ENCODE measurements at regions not wholly inside any gene's neighbourhood (a gene's known extent, or its start where the extent isn't known, plus 50 kb on each side); places are given as distances from the start of the nearest gene placed in this dataset.
"Not testable (repeated sequence)": the region's sequence is repeated elsewhere in the genome, so short reads cannot be mapped to it uniquely, and the experiment has no call there.

DNA sequence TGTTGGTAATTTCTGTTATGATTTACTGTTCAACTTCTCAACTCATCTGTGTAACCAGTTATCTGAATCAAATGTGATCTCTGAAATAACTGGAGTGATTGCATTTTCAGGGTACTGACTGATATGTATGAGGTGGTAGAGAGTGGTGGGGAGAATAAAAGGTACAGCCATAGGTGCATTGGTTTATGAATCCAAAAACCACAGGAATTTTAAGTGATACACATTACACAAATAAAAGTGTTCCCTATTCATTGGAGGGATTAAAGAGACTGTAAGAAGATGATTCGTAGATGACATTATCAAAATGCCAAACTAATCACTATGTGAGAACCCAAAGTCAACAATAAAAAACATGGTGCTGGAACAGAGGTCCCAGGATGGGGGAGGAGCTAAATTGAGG is 158.7 kb upstream of the RSPO3 start:
- Histone ChIP-seq H3K27me3 (ENCODE audit: control insufficient read depth, insufficient read depth, low read length) (no peaks in the 10 kb centered on the region), H3K9me3 (ENCODE audit: control insufficient read depth, insufficient read depth, low read length) (no peaks in the 10 kb centered on the region), H3K4me3 (ENCODE audit: low read depth, low read length) (no peak overlapping the region), H3K27ac (ENCODE audit: low read depth, low read length) (no peak overlapping the region)
- ChIA-PET POLR2A (no interaction called here), CTCF (no interaction called here)
- DNase-seq (ENCODE audit: low read depth, low spot score) = no peak
- TF ChIP-seq, protein P1, sequence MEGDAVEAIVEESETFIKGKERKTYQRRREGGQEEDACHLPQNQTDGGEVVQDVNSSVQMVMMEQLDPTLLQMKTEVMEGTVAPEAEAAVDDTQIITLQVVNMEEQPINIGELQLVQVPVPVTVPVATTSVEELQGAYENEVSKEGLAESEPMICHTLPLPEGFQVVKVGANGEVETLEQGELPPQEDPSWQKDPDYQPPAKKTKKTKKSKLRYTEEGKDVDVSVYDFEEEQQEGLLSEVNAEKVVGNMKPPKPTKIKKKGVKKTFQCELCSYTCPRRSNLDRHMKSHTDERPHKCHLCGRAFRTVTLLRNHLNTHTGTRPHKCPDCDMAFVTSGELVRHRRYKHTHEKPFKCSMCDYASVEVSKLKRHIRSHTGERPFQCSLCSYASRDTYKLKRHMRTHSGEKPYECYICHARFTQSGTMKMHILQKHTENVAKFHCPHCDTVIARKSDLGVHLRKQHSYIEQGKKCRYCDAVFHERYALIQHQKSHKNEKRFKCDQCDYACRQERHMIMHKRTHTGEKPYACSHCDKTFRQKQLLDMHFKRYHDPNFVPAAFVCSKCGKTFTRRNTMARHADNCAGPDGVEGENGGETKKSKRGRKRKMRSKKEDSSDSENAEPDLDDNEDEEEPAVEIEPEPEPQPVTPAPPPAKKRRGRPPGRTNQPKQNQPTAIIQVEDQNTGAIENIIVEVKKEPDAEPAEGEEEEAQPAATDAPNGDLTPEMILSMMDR (IDR thresholded peaks at IDR 0.05; ENCODE audit: low read depth, low read length) = no peak

DNA sequence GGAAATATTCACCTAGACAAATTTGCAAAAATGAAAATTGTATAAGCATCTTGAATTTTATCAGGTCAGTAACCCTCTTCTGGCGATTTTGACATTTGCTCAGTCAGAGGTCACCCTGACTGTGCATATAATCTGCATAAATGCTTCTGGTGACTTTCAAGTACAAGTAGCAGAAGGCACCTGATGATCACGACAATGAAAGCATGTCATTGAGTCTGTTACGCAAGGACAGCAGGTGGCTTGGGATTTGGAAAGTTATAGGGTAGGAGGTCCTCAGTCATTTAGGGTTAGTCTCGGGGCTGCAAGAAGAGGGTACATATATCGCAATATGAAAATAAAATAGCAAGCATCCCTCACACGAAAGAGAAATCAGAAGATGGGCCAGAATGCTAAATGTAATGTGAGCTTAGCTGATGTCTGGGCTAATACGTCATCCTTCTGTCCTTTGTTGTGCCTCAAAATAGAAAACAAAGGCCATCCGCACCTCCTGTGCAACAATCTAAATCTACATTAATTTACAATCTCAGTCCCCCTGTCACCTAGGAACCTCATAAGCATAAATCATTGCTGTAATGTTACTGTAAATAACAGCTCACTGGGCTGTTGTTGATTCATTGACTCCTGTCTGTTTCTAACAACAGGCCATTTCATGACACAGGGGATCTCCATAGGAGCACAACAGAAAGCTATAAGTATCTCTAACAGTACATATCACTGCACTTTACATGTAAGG is 155.2 kb upstream of the RSPO3 start:
- POLR2A ChIA-PET = no interaction called here
- H3K9me3 ChIP-seq (ENCODE audit: control insufficient read depth, insufficient read depth, low read length) = no peaks in the 10 kb centered on the region
- H3K4me3 ChIP-seq (ENCODE audit: low read depth, low read length) = no peak overlapping the region
- TF ChIP-seq, protein P1 (IDR thresholded peaks at IDR 0.05; ENCODE audit: low read depth, low read length) = no peak
- CTCF ChIA-PET = no interaction called here
- H3K27me3 ChIP-seq (ENCODE audit: control insufficient read depth, insufficient read depth, low read length) = no peaks in the 10 kb centered on the region
- DNase-seq (ENCODE audit: low read depth, low spot score) = no peak
- H3K27ac ChIP-seq (ENCODE audit: low read depth, low read length) = no peak overlapping the region

DNA sequence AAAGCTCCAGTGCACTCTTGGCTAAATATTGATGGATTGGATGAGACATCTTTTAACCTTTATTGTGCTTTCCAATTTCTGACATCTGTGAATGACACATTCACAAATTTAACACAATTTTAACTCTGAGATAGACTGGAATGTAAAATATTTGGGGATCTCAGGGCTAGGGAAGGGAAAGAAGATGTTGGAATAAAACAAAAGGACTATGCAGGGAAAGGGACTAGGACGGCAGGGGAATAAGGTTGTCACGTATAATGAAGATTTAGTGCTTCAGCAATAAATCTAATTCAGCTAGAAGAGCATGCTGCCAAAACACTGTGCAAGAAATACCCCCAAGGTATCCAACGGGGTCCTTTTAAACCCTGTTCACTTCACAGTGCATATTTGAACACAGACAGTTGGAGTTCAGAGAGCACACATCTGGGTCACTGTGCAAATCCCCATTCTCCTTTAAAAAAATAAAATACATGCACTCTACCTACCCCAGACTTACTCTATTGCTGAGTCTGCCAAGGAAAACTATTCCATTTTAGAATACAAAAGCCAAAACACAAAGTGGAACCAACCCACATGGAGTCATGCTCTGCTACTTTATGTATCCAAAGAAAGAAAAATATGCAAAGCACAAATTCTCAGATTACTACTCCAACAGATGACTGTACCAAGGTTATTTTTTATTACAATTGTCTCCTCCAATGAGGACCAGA is 151.0 kb upstream of the RSPO3 start:
- POLR2A ChIA-PET = no interaction called here
- Histone ChIP-seq H3K27me3 (ENCODE audit: control insufficient read depth, insufficient read depth, low read length) (no peaks in the 10 kb centered on the region), H3K27ac (ENCODE audit: low read depth, low read length) (no peak overlapping the region), H3K4me3 (ENCODE audit: low read depth, low read length) (no peak overlapping the region), H3K9me3 (ENCODE audit: control insufficient read depth, insufficient read depth, low read length) (no peaks in the 10 kb centered on the region)
- TF ChIP-seq, protein P1 (IDR thresholded peaks at IDR 0.05; ENCODE audit: low read depth, low read length) = no peak
- no peak for DNase-seq (ENCODE audit: low read depth, low spot score)
- CTCF ChIA-PET = no interaction called here

DNA sequence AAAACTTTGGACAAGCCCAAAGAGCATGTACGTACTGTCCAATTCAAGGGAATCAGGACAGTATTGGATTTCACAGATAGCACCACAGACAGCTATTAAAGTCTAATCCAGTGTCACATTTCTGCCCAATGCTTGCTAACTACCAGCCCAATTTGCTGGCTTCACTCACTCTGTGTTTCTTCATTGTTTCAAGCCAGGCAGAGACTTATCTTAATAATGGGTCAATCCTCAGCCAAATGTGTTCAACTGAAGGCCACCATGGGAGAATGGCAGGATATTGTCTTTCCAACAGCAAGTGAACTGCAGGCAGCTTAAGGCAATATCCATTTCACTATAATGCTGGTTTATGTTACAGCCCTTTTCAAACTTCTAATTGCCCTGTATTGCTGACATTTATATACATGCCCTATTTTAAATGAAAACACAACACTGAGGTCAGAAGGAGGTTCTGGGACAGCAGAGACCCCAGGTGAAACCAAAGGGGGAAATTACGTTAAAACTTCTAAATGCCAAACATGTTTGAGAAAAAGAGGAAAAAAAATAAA is 142.1 kb upstream of the RSPO3 start:
- H3K27ac ChIP-seq (ENCODE audit: low read depth, low read length) = no peak overlapping the region
- no peak for DNase-seq (ENCODE audit: low read depth, low spot score)
- H3K4me3 ChIP-seq (ENCODE audit: low read depth, low read length) = no peak overlapping the region
- POLR2A ChIA-PET = no interaction called here
- H3K9me3 ChIP-seq (ENCODE audit: control insufficient read depth, insufficient read depth, low read length) = no peaks in the 10 kb centered on the region
- no peaks in the 10 kb centered on the region for H3K27me3 ChIP-seq (ENCODE audit: control insufficient read depth, insufficient read depth, low read length)
- CTCF ChIA-PET = no interaction called here
- TF ChIP-seq, protein P1 (IDR thresholded peaks at IDR 0.05; ENCODE audit: low read depth, low read length) = no peak

DNA sequence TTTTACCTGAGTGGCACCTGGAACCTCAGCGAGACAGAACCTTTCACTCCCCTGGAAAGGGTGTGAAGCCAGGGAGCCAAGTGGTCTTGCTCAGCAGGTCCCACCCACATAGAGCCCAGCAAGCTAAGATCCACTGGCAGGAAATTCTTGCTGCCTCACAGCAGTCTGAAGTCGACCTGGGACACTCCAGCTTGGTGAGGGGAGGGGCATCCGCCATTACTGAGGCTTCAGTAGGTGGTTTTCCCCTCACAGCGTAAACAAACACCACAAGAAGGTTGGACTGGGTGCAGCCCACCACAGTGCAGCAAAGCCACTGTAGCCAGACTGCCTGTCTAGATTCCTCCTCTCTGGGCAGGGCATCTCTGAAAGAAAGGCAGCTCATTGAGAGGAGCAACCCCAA is 134.7 kb upstream of the RSPO3 start:
- CTCF ChIA-PET = no interaction called here
- H3K27me3 ChIP-seq (ENCODE audit: control insufficient read depth, insufficient read depth, low read length) = no peaks in the 10 kb centered on the region
- TF ChIP-seq, protein P1 (IDR thresholded peaks at IDR 0.05; ENCODE audit: low read depth, low read length) = no peak
- H3K9me3 ChIP-seq (ENCODE audit: control insufficient read depth, insufficient read depth, low read length) = no peaks in the 10 kb centered on the region
- DNase-seq (ENCODE audit: low read depth, low spot score) = no peak
- POLR2A ChIA-PET = no interaction called here
- H3K4me3 ChIP-seq (ENCODE audit: low read depth, low read length) = no peak overlapping the region
- no peak overlapping the region for H3K27ac ChIP-seq (ENCODE audit: low read depth, low read length)

DNA sequence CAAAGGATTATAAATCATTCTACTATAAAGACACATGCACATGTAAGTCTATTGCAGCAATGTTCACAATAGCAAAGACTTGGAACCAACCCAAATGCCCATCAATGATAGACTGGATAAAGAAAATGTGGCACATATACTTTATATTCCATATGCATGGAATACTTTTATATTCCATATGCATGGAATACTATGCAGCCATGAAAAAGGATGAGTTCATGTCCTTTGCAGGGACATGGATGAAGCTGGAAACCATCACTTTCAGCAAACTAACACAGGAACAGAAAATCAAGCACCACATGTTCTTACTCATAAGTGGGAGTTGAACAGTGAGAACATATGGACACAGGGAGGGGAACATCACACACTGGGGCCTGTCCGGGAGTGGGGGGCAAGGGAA is 130.3 kb upstream of the RSPO3 start:
- POLR2A ChIA-PET; CTCF ChIA-PET; H3K27me3 ChIP-seq (ENCODE audit: control insufficient read depth, insufficient read depth, low read length): not testable (repeated sequence)

More for the DNA sequence above, 130.3 kb upstream of the RSPO3 start:
- not testable (repeated sequence) for H3K27ac ChIP-seq (ENCODE audit: low read depth, low read length); DNase-seq (ENCODE audit: low read depth, low spot score); H3K9me3 ChIP-seq (ENCODE audit: control insufficient read depth, insufficient read depth, low read length); H3K4me3 ChIP-seq (ENCODE audit: low read depth, low read length)

Measured in AG04450 (cell line).